Erythroblast (primary cell): ENCODE measurements at regions not wholly inside any gene's neighbourhood (a gene's known extent, or its start where the extent isn't known, plus 50 kb on each side); places are given as distances from the start of the nearest gene placed in this dataset.

Experiments
- GATA1 ChIP-seq: IDR thresholded peaks from 2 replicates; pipeline ENCODE4 v1.6.1; 2011; ENCODE audit warnings: low read depth, mild to moderate bottlenecking, control low read depth, low read length, moderate library complexity
- POLR2A ChIP-seq: IDR thresholded peaks from 2 replicates; pipeline ENCODE4 v1.6.1; 2011; ENCODE audit warnings: mild to moderate bottlenecking, low read length

GRCh38 chr6:34633256-34633655 is 63.3 kb downstream of the ILRUN start:
- TF ChIP-seq POLR2A, result no peak
- TF ChIP-seq GATA1, result no peak
